Sigmoid colon (tissue), 6 donors: ENCODE measurements at regions not wholly inside any gene's neighbourhood (a gene's known extent, or its start where the extent isn't known, plus 50 kb on each side); places are given as distances from the start of the nearest gene placed in this dataset.

Source experiments
- DNase-seq: peaks from one replicate; pipeline ENCODE4 v3.0.0-alpha.2; 2019
- H3K27ac ChIP-seq, 4 donors: fragments of 200-600 bp; sonication (generic); one replicate each; pipeline ENCODE4 v1.5.1; 2016 to 2019; ENCODE audit warnings: mild to moderate bottlenecking in 1 of 4
- H3K27me3 ChIP-seq, 3 donors: fragments of 200-600 bp; sonication (generic); one replicate each; pipeline ENCODE4 v1.5.1; 2019; ENCODE audit warnings: mild to moderate bottlenecking in 1 of 3
- H3K36me3 ChIP-seq, 4 donors: fragments of 200-600 bp; sonication (generic); one replicate each; pipeline ENCODE4 v1.5.1; 2016 to 2019
- H3K4me1 ChIP-seq, 4 donors: fragments of 200-600 bp; sonication (generic); one replicate each; pipeline ENCODE4 v1.5.1; 2017 to 2019
- H3K4me3 ChIP-seq, 4 donors: fragments of 200-600 bp; sonication (generic); one replicate each; pipeline ENCODE4 v1.5.1; 2017 to 2019; ENCODE audit warnings: mild to moderate bottlenecking in 2 of 4, moderate library complexity in 1 of 4
- H3K9me3 ChIP-seq, 4 donors: fragments of 200-600 bp in 3 of 4; sonication (generic) in 3 of 4; one replicate each; pipeline versions ENCODE4 v1.5.1 to v1.6.1; 2013 to 2019
- CTCF ChIP-seq, 4 experiments: fragments of 450-650 bp in 3 of 4; fragments of 200-600 bp in 1 of 4; IDR thresholded peaks; one replicate each; pipeline ENCODE4 v1.5.1; 2016 to 2019; ENCODE audit warnings: antibody characterized with exemption in 4 of 4, mild to moderate bottlenecking in 3 of 4, moderate library complexity in 2 of 4
- EP300 ChIP-seq, 4 donors: sonication (generic); formaldehyde crosslinking; IDR thresholded peaks; one replicate each; pipeline ENCODE4 v1.6.1; 2017; ENCODE audit warnings: antibody characterized with exemption in 4 of 4
- POLR2A ChIP-seq, 2 donors: fragments of 450-650 bp; IDR thresholded peaks; one replicate each; pipeline ENCODE4 v1.6.1; 2016; ENCODE audit warnings: antibody characterized with exemption in 2 of 2, mild to moderate bottlenecking in 2 of 2, moderate library complexity in 2 of 2
- POLR2AphosphoS5 ChIP-seq, 4 donors: sonication (generic); formaldehyde crosslinking; IDR thresholded peaks; one replicate each; pipeline ENCODE4 v1.6.1; 2017; ENCODE audit warnings: antibody characterized with exemption in 4 of 4
- WGBS, 2 donors: extraction: QIAGEN DNeasy Blood & Tissue Kit; methylation state at CpG; one replicate each; pipeline ENCODE4 v1.1.7; 2013; 5-methylcytosine and 5-hydroxymethylcytosine counted together
- intact Hi-C: fragments of 100-400 bp; cut with DNase I; formaldehyde crosslinking; loops from one replicate; pipeline ENCODE4 v1.15.1; 2023
- donor health status: healthy with polysubstance abuse.
- donor health status: healthy.

GRCh38 chr18:47686806-47687205, 243.7 kb downstream of the SMAD2 start:
- 76 to 92% methylated on average over 2 of the region's 2 CpGs for WGBS, 2 donors
- Histone ChIP-seq H3K9me3 (no peaks in the 10 kb centered on the region), H3K27ac (no peak overlapping the region), H3K36me3 (no peaks in the 10 kb centered on the region), H3K4me3 (no peak overlapping the region), H3K27me3 (no peaks in the 10 kb centered on the region), H3K4me1 (no peaks in the 10 kb centered on the region)
- no peak for TF ChIP-seq CTCF (IDR thresholded peaks at IDR 0.05)
- no peak for TF ChIP-seq EP300 (IDR thresholded peaks at IDR 0.05)
- no peak for TF ChIP-seq POLR2AphosphoS5 (IDR thresholded peaks at IDR 0.05)
- TF ChIP-seq POLR2A (IDR thresholded peaks at IDR 0.05), result no peak
- DNase-seq, result no peak
- intact Hi-C loops, result no loop called here

- no peak for DNase-seq
- H3K4me1 ChIP-seq, result no peaks in the 10 kb centered on the region
- no peaks in the 10 kb centered on the region for H3K9me3 ChIP-seq
- intact Hi-C loops, result no loop called here
- no peaks in the 10 kb centered on the region for H3K36me3 ChIP-seq
- H3K27me3 ChIP-seq, result no peaks in the 10 kb centered on the region
- no peak overlapping the region for H3K27ac ChIP-seq
- TF ChIP-seq CTCF (IDR thresholded peaks at IDR 0.05), result no peak
- TF ChIP-seq POLR2A (IDR thresholded peaks at IDR 0.05), result no peak
- TF ChIP-seq EP300 (IDR thresholded peaks at IDR 0.05), result no peak
- no peak for TF ChIP-seq POLR2AphosphoS5 (IDR thresholded peaks at IDR 0.05)
- no peak overlapping the region for H3K4me3 ChIP-seq
These were observed 246.7 kb downstream of the SMAD2 start for GRCh38 chr18:47683774-47684173.

- 75 to 86% methylated on average over 3 of the region's 3 CpGs for WGBS, 2 donors
- Histone ChIP-seq H3K4me1 (no peaks in the 10 kb centered on the region), H3K9me3 (no peaks in the 10 kb centered on the region), H3K27ac (no peak overlapping the region), H3K27me3 (no peaks in the 10 kb centered on the region), H3K4me3 (no peak overlapping the region), H3K36me3 (no peaks in the 10 kb centered on the region)
- TF ChIP-seq POLR2AphosphoS5 (IDR thresholded peaks at IDR 0.05) (no peak), POLR2A (IDR thresholded peaks at IDR 0.05) (no peak)
- no peak for DNase-seq
- intact Hi-C loops, result no loop called here
These were observed 247.6 kb downstream of the SMAD2 start for GRCh38 chr18:47682876-47683275.

GRCh38 chr18:47680488-47680887, 250.0 kb downstream of the SMAD2 start:
- Histone ChIP-seq H3K4me1 (no peaks in the 10 kb centered on the region), H3K27ac (no peak overlapping the region), H3K9me3 (no peaks in the 10 kb centered on the region), H3K4me3 (no peak overlapping the region), H3K27me3 (no peaks in the 10 kb centered on the region), H3K36me3 (no peaks in the 10 kb centered on the region)
- no peak for DNase-seq
- 88 to 96% methylated on average over 1 of the region's 1 CpG for WGBS, 2 donors
- TF ChIP-seq POLR2A (IDR thresholded peaks at IDR 0.05) (no peak), CTCF (IDR thresholded peaks at IDR 0.05) (no peak), POLR2AphosphoS5 (IDR thresholded peaks at IDR 0.05) (no peak), EP300 (IDR thresholded peaks at IDR 0.05) (no peak)
- intact Hi-C loops, result no loop called here

GRCh38 chr18:47679864-47680263, 250.6 kb downstream of the SMAD2 start:
- Histone ChIP-seq H3K9me3 (no peaks in the 10 kb centered on the region), H3K4me1 (no peaks in the 10 kb centered on the region), H3K4me3 (no peak overlapping the region), H3K27ac (no peak overlapping the region), H3K27me3 (no peaks in the 10 kb centered on the region), H3K36me3 (no peaks in the 10 kb centered on the region)
- WGBS, 2 donors, result 86 to 96% methylated on average over 2 of the region's 2 CpGs
- DNase-seq, result no peak
- no peak for TF ChIP-seq POLR2A (IDR thresholded peaks at IDR 0.05)
- no peak for TF ChIP-seq POLR2AphosphoS5 (IDR thresholded peaks at IDR 0.05)
- TF ChIP-seq CTCF (IDR thresholded peaks at IDR 0.05), result no peak
- TF ChIP-seq EP300 (IDR thresholded peaks at IDR 0.05), result no peak
- intact Hi-C loops, result no loop called here
